GM23338 (cell line): ENCODE measurements at regions not wholly inside any gene's neighbourhood (a gene's known extent, or its start where the extent isn't known, plus 50 kb on each side); places are given as distances from the start of the nearest gene placed in this dataset.

Source experiments
- ATAC-seq: fragments of 200-7000 bp; cut with Tn5 transposase; 3 replicates; pipeline ENCODE4 v1.9.1; 2020
- DNase-seq: peaks from one replicate; pipeline ENCODE4 v3.0.0-alpha.2; 2015; ENCODE audit warnings: low spot score
- H2AFZ ChIP-seq: fragments of 200-600 bp; sonication (generic); 2 replicates; pipeline ENCODE4 v1.8.0; 2016; ENCODE audit warnings: antibody characterized with exemption, mild to moderate bottlenecking, moderate library complexity
- H3F3A ChIP-seq: fragments of 200-600 bp; sonication (generic); replicated peaks from 2 replicates; pipeline ENCODE4 v1.8.0; 2017; ENCODE audit warnings: antibody characterized with exemption, mixed run types, low read depth
- H3K27ac ChIP-seq: fragments of 200-600 bp; sonication (generic); 2 replicates; pipeline ENCODE4 v1.6.1; 2016; ENCODE audit warnings: low read depth
- H3K27me3 ChIP-seq: fragments of 200-600 bp; sonication (generic); 2 replicates; pipeline ENCODE4 v1.8.0; 2016; ENCODE audit warnings: mild to moderate bottlenecking, mixed run types, moderate library complexity; ENCODE audit not compliant: insufficient read depth
- H3K36me3 ChIP-seq: fragments of 200-600 bp; sonication (generic); 2 replicates; pipeline ENCODE4 v1.8.0; 2016; ENCODE audit warnings: mild to moderate bottlenecking; ENCODE audit not compliant: insufficient read depth
- H3K4me1 ChIP-seq: fragments of 200-600 bp; sonication (generic); 2 replicates; pipeline ENCODE4 v1.8.0; 2016; ENCODE audit warnings: mild to moderate bottlenecking, moderate library complexity; ENCODE audit not compliant: insufficient read depth
- H3K4me2 ChIP-seq: fragments of 200-600 bp; sonication (generic); 2 replicates; pipeline ENCODE4 v1.7.1; 2017; ENCODE audit warnings: mixed run types
- H3K4me3 ChIP-seq: fragments of 200-600 bp; sonication (generic); 2 replicates; pipeline ENCODE4 v1.6.1; 2016; ENCODE audit warnings: mixed run types
- H3K79me2 ChIP-seq: fragments of 200-600 bp; sonication (generic); replicated peaks from 2 replicates; pipeline ENCODE4 v1.8.0; 2017; ENCODE audit warnings: mild to moderate bottlenecking; ENCODE audit not compliant: insufficient read depth
- H3K9me2 ChIP-seq: fragments of 200-600 bp; sonication (generic); 2 replicates; pipeline ENCODE4 v1.8.0; 2017; ENCODE audit not compliant: insufficient read depth
- H4K20me1 ChIP-seq: fragments of 200-600 bp; sonication (generic); replicated peaks from 2 replicates; pipeline ENCODE4 v1.8.0; 2017; ENCODE audit warnings: mild to moderate bottlenecking; ENCODE audit not compliant: insufficient read depth
- H3K27ac Mint-ChIP-seq: 2 replicates; pipeline ENCODE4 v1.8.0; 2020; ENCODE audit warnings: inconsistent platforms, mild to moderate bottlenecking, moderate library complexity, mixed read lengths
- H3K27me3 Mint-ChIP-seq: 3 replicates; pipeline ENCODE4 v1.8.0; 2022; ENCODE audit warnings: low read depth, mild to moderate bottlenecking, moderate library complexity, mixed read lengths, inconsistent platforms; ENCODE audit not compliant: insufficient read depth, poor library complexity
- H3K36me3 Mint-ChIP-seq: 3 replicates; pipeline ENCODE4 v1.8.0; 2021; ENCODE audit warnings: low read depth, mild to moderate bottlenecking, inconsistent platforms, moderate library complexity, mixed read lengths
- H3K4me1 Mint-ChIP-seq: 3 replicates; pipeline ENCODE4 v1.8.0; 2020; ENCODE audit warnings: mild to moderate bottlenecking, inconsistent platforms, mixed read lengths
- H3K4me3 Mint-ChIP-seq: 3 replicates; pipeline ENCODE4 v1.8.0; 2021; ENCODE audit warnings: moderate library complexity, mild to moderate bottlenecking, inconsistent platforms, mixed read lengths
- H3K9me3 Mint-ChIP-seq: 3 replicates; pipeline ENCODE4 v1.8.0; 2020; ENCODE audit warnings: moderate library complexity, mild to moderate bottlenecking, inconsistent platforms, mixed read lengths
- CREB1 ChIP-seq: fragments of 250-450 bp; sonication (Bioruptor Pico); IDR thresholded peaks from 2 replicates; pipeline ENCODE4 v1.5.0; 2020; ENCODE audit warnings: low read depth, mild to moderate bottlenecking, moderate library complexity
- EZH2 ChIP-seq: fragments of 200-600 bp; sonication (generic); IDR thresholded peaks from one replicate; pipeline ENCODE4 v1.8.0; 2017; ENCODE audit warnings: antibody characterized with exemption, mild to moderate bottlenecking, low read depth; ENCODE audit not compliant: unreplicated experiment
- EZH2phosphoT487 ChIP-seq: fragments of 200-600 bp; sonication (generic); IDR thresholded peaks from one replicate; pipeline ENCODE4 v1.8.1; 2018; ENCODE audit warnings: antibody characterized with exemption; ENCODE audit not compliant: unreplicated experiment
- JUNB ChIP-seq: IDR thresholded peaks from one replicate; pipeline ENCODE4 v1.6.1; 2016; ENCODE audit warnings: antibody characterized with exemption; ENCODE audit not compliant: unreplicated experiment
- NANOG ChIP-seq: IDR thresholded peaks from 2 replicates; pipeline ENCODE4 v1.6.1; 2016; ENCODE audit warnings: antibody characterized with exemption, borderline replicate concordance
- POLR2AphosphoS5 ChIP-seq: IDR thresholded peaks from 2 replicates; pipeline ENCODE4 v1.6.1; 2016; ENCODE audit warnings: antibody characterized with exemption, low read depth
- STAT1 ChIP-seq: IDR thresholded peaks from one replicate; pipeline ENCODE4 v1.6.1; 2016; ENCODE audit warnings: antibody characterized with exemption; ENCODE audit not compliant: unreplicated experiment
- ZNF114 ChIP-seq: fragments of 250-450 bp; sonication (Bioruptor Pico); IDR thresholded peaks from 2 replicates; pipeline ENCODE4 v1.5.0; 2020; ENCODE audit warnings: mild to moderate bottlenecking, moderate library complexity
- ZNF331 ChIP-seq: fragments of 250-450 bp; sonication (Bioruptor Pico); IDR thresholded peaks from 2 replicates; pipeline ENCODE4 v1.5.0; 2020; ENCODE audit warnings: low read depth, mild to moderate bottlenecking, moderate library complexity
- TF ChIP-seq, protein P1 (sequence below), 2 experiments: fragments of 200-600 bp in 1 of 2; sonication (generic) in 1 of 2; conservative IDR thresholded peaks; 2 replicates each; pipeline versions ENCODE4 v1.5.1 to v1.6.1; 2016 to 2017; ENCODE audit warnings: antibody characterized with exemption in 2 of 2, low read depth in 2 of 2, mild to moderate bottlenecking in 2 of 2, moderate library complexity in 1 of 2
- TF ChIP-seq, protein P2 (sequence below): fragments of 250-450 bp; sonication (Bioruptor Pico); IDR thresholded peaks from 2 replicates; pipeline ENCODE4 v1.5.0; 2020; ENCODE audit warnings: mild to moderate bottlenecking, moderate library complexity
- TF ChIP-seq, protein P3 (sequence below): IDR thresholded peaks from one replicate; pipeline ENCODE4 v1.6.1; 2018; ENCODE audit warnings: antibody characterized with exemption; ENCODE audit not compliant: unreplicated experiment
- TF ChIP-seq, protein P4 (sequence below): IDR thresholded peaks from 2 replicates; pipeline ENCODE4 v1.6.1; 2016; ENCODE audit warnings: antibody characterized with exemption

DNA sequence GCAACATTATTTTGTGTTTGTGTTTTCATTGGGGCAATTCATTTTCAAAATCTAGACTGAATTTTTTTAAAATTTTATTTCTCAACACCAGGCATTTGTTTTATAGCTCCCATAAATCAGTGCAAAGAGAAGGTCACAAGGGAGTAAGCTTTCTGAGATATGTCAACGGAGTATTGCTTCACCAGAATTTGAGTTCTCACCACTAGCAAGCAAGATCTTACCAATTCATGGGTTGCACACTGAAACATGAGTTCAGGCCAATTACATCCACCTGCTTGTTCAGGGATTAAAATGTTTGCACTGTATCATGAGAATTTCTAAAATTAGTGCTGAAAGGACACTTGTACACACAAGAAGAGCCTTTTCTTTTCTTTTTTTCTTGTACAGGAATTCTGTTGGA is 121.9 kb downstream of the CAND1 start:
- no peaks in the 10 kb centered on the region for H3K36me3 Mint-ChIP-seq
- H3K27me3 Mint-ChIP-seq = peaks cover 4% of the 10 kb centered on the region
- Histone ChIP-seq H3K4me3 (no peak overlapping the region), H3K79me2 (no peaks in the 10 kb centered on the region), H3K27ac (no peak overlapping the region), H3K4me1 (peaks cover 6% of the 10 kb centered on the region), H3K36me3 (no peaks in the 10 kb centered on the region), H3K27me3 (no peaks in the 10 kb centered on the region), H3K9me2 (no peaks in the 10 kb centered on the region), H2AFZ (no peak overlapping the region), H3F3A (no peaks in the 10 kb centered on the region), H3K4me2 (no peak overlapping the region), H4K20me1 (no peaks in the 10 kb centered on the region)
- H3K4me3 Mint-ChIP-seq = no peak overlapping the region
- H3K9me3 Mint-ChIP-seq = no peaks in the 10 kb centered on the region
- no peak overlapping the region for H3K27ac Mint-ChIP-seq
- DNase-seq (no peak), ATAC-seq (no peak)
- peaks cover 11% of the 10 kb centered on the region for H3K4me1 Mint-ChIP-seq
- no peak for TF ChIP-seq CREB1
- no peak for TF ChIP-seq ZNF331 (CRISPR knock-in tag)
- TF ChIP-seq, protein P1, sequence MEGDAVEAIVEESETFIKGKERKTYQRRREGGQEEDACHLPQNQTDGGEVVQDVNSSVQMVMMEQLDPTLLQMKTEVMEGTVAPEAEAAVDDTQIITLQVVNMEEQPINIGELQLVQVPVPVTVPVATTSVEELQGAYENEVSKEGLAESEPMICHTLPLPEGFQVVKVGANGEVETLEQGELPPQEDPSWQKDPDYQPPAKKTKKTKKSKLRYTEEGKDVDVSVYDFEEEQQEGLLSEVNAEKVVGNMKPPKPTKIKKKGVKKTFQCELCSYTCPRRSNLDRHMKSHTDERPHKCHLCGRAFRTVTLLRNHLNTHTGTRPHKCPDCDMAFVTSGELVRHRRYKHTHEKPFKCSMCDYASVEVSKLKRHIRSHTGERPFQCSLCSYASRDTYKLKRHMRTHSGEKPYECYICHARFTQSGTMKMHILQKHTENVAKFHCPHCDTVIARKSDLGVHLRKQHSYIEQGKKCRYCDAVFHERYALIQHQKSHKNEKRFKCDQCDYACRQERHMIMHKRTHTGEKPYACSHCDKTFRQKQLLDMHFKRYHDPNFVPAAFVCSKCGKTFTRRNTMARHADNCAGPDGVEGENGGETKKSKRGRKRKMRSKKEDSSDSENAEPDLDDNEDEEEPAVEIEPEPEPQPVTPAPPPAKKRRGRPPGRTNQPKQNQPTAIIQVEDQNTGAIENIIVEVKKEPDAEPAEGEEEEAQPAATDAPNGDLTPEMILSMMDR (conservative IDR thresholded peaks at IDR 0.05; ENCODE audit: low read depth in 2 of 2) = no peak
- no peak for TF ChIP-seq NANOG
- TF ChIP-seq, protein P2, sequence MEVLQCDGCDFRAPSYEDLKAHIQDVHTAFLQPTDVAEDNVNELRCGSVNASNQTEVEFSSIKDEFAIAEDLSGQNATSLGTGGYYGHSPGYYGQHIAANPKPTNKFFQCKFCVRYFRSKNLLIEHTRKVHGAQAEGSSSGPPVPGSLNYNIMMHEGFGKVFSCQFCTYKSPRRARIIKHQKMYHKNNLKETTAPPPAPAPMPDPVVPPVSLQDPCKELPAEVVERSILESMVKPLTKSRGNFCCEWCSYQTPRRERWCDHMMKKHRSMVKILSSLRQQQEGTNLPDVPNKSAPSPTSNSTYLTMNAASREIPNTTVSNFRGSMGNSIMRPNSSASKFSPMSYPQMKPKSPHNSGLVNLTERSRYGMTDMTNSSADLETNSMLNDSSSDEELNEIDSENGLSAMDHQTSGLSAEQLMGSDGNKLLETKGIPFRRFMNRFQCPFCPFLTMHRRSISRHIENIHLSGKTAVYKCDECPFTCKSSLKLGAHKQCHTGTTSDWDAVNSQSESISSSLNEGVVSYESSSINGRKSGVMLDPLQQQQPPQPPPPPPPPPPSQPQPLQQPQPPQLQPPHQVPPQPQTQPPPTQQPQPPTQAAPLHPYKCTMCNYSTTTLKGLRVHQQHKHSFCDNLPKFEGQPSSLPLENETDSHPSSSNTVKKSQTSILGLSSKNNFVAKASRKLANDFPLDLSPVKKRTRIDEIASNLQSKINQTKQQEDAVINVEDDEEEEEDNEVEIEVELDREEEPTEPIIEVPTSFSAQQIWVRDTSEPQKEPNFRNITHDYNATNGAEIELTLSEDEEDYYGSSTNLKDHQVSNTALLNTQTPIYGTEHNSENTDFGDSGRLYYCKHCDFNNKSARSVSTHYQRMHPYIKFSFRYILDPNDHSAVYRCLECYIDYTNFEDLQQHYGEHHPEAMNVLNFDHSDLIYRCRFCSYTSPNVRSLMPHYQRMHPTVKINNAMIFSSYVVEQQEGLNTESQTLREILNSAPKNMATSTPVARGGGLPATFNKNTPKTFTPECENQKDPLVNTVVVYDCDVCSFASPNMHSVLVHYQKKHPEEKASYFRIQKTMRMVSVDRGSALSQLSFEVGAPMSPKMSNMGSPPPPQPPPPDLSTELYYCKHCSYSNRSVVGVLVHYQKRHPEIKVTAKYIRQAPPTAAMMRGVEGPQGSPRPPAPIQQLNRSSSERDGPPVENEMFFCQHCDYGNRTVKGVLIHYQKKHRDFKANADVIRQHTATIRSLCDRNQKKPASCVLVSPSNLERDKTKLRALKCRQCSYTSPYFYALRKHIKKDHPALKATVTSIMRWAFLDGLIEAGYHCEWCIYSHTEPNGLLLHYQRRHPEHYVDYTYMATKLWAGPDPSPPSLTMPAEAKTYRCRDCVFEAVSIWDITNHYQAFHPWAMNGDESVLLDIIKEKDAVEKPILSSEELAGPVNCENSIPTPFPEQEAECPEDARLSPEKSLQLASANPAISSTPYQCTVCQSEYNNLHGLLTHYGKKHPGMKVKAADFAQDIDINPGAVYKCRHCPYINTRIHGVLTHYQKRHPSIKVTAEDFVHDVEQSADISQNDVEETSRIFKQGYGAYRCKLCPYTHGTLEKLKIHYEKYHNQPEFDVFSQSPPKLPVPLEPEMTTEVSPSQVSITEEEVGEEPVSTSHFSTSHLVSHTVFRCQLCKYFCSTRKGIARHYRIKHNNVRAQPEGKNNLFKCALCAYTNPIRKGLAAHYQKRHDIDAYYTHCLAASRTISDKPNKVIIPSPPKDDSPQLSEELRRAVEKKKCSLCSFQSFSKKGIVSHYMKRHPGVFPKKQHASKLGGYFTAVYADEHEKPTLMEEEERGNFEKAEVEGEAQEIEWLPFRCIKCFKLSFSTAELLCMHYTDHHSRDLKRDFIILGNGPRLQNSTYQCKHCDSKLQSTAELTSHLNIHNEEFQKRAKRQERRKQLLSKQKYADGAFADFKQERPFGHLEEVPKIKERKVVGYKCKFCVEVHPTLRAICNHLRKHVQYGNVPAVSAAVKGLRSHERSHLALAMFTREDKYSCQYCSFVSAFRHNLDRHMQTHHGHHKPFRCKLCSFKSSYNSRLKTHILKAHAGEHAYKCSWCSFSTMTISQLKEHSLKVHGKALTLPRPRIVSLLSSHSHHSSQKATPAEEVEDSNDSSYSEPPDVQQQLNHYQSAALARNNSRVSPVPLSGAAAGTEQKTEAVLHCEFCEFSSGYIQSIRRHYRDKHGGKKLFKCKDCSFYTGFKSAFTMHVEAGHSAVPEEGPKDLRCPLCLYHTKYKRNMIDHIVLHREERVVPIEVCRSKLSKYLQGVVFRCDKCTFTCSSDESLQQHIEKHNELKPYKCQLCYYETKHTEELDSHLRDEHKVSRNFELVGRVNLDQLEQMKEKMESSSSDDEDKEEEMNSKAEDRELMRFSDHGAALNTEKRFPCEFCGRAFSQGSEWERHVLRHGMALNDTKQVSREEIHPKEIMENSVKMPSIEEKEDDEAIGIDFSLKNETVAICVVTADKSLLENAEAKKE (CRISPR knock-in tag) = no peak
- TF ChIP-seq, protein P3, sequence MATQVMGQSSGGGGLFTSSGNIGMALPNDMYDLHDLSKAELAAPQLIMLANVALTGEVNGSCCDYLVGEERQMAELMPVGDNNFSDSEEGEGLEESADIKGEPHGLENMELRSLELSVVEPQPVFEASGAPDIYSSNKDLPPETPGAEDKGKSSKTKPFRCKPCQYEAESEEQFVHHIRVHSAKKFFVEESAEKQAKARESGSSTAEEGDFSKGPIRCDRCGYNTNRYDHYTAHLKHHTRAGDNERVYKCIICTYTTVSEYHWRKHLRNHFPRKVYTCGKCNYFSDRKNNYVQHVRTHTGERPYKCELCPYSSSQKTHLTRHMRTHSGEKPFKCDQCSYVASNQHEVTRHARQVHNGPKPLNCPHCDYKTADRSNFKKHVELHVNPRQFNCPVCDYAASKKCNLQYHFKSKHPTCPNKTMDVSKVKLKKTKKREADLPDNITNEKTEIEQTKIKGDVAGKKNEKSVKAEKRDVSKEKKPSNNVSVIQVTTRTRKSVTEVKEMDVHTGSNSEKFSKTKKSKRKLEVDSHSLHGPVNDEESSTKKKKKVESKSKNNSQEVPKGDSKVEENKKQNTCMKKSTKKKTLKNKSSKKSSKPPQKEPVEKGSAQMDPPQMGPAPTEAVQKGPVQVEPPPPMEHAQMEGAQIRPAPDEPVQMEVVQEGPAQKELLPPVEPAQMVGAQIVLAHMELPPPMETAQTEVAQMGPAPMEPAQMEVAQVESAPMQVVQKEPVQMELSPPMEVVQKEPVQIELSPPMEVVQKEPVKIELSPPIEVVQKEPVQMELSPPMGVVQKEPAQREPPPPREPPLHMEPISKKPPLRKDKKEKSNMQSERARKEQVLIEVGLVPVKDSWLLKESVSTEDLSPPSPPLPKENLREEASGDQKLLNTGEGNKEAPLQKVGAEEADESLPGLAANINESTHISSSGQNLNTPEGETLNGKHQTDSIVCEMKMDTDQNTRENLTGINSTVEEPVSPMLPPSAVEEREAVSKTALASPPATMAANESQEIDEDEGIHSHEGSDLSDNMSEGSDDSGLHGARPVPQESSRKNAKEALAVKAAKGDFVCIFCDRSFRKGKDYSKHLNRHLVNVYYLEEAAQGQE = no peak
- no peak for TF ChIP-seq EZH2
- TF ChIP-seq JUNB = no peak
- no peak for TF ChIP-seq EZH2phosphoT487
- TF ChIP-seq POLR2AphosphoS5 = no peak
- TF ChIP-seq ZNF114 (CRISPR knock-in tag) = no peak
- no peak for TF ChIP-seq STAT1
- TF ChIP-seq, protein P4, sequence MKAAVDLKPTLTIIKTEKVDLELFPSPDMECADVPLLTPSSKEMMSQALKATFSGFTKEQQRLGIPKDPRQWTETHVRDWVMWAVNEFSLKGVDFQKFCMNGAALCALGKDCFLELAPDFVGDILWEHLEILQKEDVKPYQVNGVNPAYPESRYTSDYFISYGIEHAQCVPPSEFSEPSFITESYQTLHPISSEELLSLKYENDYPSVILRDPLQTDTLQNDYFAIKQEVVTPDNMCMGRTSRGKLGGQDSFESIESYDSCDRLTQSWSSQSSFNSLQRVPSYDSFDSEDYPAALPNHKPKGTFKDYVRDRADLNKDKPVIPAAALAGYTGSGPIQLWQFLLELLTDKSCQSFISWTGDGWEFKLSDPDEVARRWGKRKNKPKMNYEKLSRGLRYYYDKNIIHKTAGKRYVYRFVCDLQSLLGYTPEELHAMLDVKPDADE = no peak
